ENCODE measurements at regions not wholly inside any gene's neighbourhood (a gene's known extent, or its start where the extent isn't known, plus 50 kb on each side); places are given as distances from the start of the nearest gene placed in this dataset.

DNA sequence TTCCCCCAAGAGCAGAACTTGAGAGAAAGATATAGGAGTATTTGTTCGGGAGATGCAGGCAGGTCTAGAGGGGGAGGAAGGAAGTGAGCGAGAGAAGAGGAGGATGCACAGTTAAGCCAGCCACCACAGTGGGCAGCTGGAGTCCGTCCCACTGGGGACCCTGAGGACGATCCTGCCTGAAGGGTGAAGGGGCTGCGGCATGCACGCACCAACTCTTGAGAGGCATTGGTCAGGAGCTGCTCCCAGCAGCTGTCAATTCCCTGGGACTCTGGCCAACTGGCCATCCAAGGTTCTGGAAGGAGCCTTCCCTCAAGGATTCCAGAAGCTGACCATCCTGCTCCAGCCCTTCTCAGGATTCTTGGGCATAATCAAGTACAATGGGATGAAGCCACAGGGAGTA, 246.9 kb downstream of the MATN1 start:
- CTCF ChIA-PET (ENCODE audit: low intra/inter-chr PET ratio, low total read pairs), result no interaction called here
- ATAC-seq, result no peak

More for the DNA sequence above, 246.9 kb downstream of the MATN1 start:
- TF ChIP-seq, protein P1, sequence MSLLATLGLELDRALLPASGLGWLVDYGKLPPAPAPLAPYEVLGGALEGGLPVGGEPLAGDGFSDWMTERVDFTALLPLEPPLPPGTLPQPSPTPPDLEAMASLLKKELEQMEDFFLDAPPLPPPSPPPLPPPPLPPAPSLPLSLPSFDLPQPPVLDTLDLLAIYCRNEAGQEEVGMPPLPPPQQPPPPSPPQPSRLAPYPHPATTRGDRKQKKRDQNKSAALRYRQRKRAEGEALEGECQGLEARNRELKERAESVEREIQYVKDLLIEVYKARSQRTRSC (CRISPR knock-in tag; IDR thresholded peaks at IDR 0.05; ENCODE audit: low read depth), result no peak
- TF ChIP-seq SALL1 (CRISPR knock-in tag; IDR thresholded peaks at IDR 0.05), result no peak
- no peak for TF ChIP-seq RXRB (CRISPR knock-in tag; IDR thresholded peaks at IDR 0.05; ENCODE audit: borderline replicate concordance)
- no peak for TF ChIP-seq ZNF230 (CRISPR knock-in tag; IDR thresholded peaks at IDR 0.05)
- no peak for TF ChIP-seq STAG1 (CRISPR knock-in tag; IDR thresholded peaks at IDR 0.05)
- no peak for TF ChIP-seq TBX2 (CRISPR knock-in tag; IDR thresholded peaks at IDR 0.05; ENCODE audit: borderline replicate concordance)
- TF ChIP-seq ZNF572 (CRISPR knock-in tag; IDR thresholded peaks at IDR 0.05), result no peak
- TF ChIP-seq TOPORS (CRISPR knock-in tag; IDR thresholded peaks at IDR 0.05), result no peak
- no peak for TF ChIP-seq SOX6 (IDR thresholded peaks at IDR 0.05)
- TF ChIP-seq SOX6 (CRISPR knock-in tag; IDR thresholded peaks at IDR 0.05), result no peak
- no peak for TF ChIP-seq GLMP (CRISPR knock-in tag; IDR thresholded peaks at IDR 0.05; ENCODE audit: borderline replicate concordance)
- no peak for TF ChIP-seq ZFP1 (CRISPR knock-in tag; IDR thresholded peaks at IDR 0.05)
- TF ChIP-seq, protein P2, sequence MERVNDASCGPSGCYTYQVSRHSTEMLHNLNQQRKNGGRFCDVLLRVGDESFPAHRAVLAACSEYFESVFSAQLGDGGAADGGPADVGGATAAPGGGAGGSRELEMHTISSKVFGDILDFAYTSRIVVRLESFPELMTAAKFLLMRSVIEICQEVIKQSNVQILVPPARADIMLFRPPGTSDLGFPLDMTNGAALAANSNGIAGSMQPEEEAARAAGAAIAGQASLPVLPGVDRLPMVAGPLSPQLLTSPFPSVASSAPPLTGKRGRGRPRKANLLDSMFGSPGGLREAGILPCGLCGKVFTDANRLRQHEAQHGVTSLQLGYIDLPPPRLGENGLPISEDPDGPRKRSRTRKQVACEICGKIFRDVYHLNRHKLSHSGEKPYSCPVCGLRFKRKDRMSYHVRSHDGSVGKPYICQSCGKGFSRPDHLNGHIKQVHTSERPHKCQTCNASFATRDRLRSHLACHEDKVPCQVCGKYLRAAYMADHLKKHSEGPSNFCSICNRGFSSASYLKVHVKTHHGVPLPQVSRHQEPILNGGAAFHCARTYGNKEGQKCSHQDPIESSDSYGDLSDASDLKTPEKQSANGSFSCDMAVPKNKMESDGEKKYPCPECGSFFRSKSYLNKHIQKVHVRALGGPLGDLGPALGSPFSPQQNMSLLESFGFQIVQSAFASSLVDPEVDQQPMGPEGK (CRISPR knock-in tag; IDR thresholded peaks at IDR 0.05), result no peak
- FAIRE-seq (no peak), DNase-seq (ENCODE audit: low spot score) (no peak)
- peaks cover 2 to 8% of the 10 kb centered on the region in 2 experiments; a peak in 2 of 5 replicates for H3K27me3 ChIP-seq (ENCODE audit: control insufficient read depth in 1 of 2, insufficient read depth in 2 of 2, low read length in 2 of 2)
- no TSS peak for BruUV-seq (replicated peaks)
- no peak overlapping the region for H3K4me3 ChIP-seq (replicated peaks in 1 of 3; ENCODE audit: insufficient read depth in 1 of 3, low read depth in 2 of 3, low read length in 3 of 3)
- no peak overlapping the region for H3K27ac ChIP-seq (ENCODE audit: extremely low read length, insufficient read depth, low read length)
- no peak overlapping the region for H3K9ac ChIP-seq (ENCODE audit: insufficient read depth, low read depth, low read length)
- no peak overlapping the region for H2AFZ ChIP-seq (ENCODE audit: low read length)
- intact Hi-C loops (cut with micrococcal nuclease; ENCODE audit: unreplicated experiment) (no loop called here), in situ Hi-C loops (cut with HindIII; ENCODE audit: extremely low pct_ligation_motif_present, low pct_unique_long_range_greater_than_20kb) (no loop called here)
- no peaks in the 10 kb centered on the region for H4K20me1 ChIP-seq (ENCODE audit: insufficient read depth, low read length)
- 11% methylated on average over 4 of the region's 6 CpGs for WGBS (ENCODE audit: low lambda C conversion rate)
- H3K4me1 ChIP-seq (ENCODE audit: insufficient read depth, low read length), result no peaks in the 10 kb centered on the region
- no peaks in the 10 kb centered on the region for H3K79me2 ChIP-seq (ENCODE audit: insufficient read depth, low read length)
- POLR2A ChIA-PET, result no interaction called here
- H3K4me2 ChIP-seq (ENCODE audit: low read depth, low read length), result no peak overlapping the region
- no peaks in the 10 kb centered on the region for H3K36me3 ChIP-seq (replicated peaks in 1 of 2; ENCODE audit: control insufficient read depth in 1 of 2, insufficient read depth in 2 of 2, low read length in 2 of 2)
- H3K9me3 ChIP-seq (ENCODE audit: low read length), result no peaks in the 10 kb centered on the region
